ENCODE measurements at regions not wholly inside any gene's neighbourhood (a gene's known extent, or its start where the extent isn't known, plus 50 kb on each side); places are given as distances from the start of the nearest gene placed in this dataset.

DNA sequence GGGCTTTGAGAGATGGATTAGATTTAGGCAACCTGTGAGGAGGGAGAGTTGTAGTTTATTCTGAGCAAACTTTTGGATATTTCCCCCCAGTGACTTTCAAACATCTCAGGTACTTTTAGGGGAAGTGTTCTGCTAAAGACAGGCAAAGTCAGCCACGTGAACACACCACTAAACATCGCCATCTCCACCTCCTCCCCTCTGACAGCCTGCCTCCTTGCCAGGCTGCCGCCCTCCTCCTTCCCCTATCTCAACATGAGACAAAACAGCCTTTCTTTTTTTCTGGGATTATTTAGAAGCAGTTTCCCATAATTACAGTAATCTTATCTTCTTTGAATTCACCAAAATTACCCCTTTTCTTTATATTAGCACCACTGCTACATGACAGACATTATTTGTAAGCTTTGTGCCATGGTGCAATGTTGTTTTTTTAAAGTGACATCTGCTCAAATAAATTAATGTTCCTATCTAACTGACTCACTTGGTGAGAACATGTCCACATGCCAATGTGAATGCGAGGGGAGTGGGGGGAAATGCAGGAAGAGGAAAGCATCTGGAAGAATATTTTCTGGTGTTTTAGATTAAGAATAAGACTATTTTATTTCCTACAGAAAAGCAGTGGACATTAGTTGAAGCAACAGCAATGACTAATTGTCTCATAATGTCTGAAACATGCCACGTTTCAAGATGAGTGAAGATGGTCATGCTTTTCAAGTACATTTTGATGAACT lies 147.8 kb upstream of the ATP1B1 start:
- TF ChIP-seq, protein P1, sequence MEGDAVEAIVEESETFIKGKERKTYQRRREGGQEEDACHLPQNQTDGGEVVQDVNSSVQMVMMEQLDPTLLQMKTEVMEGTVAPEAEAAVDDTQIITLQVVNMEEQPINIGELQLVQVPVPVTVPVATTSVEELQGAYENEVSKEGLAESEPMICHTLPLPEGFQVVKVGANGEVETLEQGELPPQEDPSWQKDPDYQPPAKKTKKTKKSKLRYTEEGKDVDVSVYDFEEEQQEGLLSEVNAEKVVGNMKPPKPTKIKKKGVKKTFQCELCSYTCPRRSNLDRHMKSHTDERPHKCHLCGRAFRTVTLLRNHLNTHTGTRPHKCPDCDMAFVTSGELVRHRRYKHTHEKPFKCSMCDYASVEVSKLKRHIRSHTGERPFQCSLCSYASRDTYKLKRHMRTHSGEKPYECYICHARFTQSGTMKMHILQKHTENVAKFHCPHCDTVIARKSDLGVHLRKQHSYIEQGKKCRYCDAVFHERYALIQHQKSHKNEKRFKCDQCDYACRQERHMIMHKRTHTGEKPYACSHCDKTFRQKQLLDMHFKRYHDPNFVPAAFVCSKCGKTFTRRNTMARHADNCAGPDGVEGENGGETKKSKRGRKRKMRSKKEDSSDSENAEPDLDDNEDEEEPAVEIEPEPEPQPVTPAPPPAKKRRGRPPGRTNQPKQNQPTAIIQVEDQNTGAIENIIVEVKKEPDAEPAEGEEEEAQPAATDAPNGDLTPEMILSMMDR (IDR thresholded peaks at IDR 0.05; ENCODE audit: low read depth, low read length), result no peak
- H3K4me3 ChIP-seq (ENCODE audit: low read depth, low read length), result no peak overlapping the region
- in situ Hi-C loops (cut with HindIII; ENCODE audit: low sequenced_read_pairs), result no loop called here
- DNase-seq (ENCODE audit: low read depth, low spot score), result no peak

DNA sequence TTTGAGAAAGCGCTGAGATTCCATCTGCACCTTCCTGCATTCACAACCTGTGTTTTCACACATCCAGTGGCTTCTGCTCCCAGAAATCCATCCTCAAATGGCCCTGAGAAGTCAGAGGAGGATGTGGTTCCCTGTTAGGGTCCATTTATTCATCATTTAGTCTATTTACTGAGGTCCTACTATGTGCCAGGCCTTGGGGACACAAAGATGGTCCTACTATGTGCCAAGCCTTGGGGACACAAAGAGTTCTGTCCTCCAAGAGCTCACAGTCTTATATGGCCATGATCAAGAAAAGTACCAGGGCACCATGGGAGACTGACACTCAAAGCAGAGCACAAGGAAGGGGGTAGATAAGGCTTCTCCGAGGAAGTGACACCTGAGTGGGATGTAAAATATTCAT lies 147.1 kb upstream of the ATP1B1 start:
- in situ Hi-C loops (cut with HindIII; ENCODE audit: low sequenced_read_pairs), result no loop called here
- TF ChIP-seq, protein P1 (IDR thresholded peaks at IDR 0.05; ENCODE audit: low read depth, low read length), result no peak
- no peak for DNase-seq (ENCODE audit: low read depth, low spot score)
- H3K4me3 ChIP-seq (ENCODE audit: low read depth, low read length), result no peak overlapping the region

DNA sequence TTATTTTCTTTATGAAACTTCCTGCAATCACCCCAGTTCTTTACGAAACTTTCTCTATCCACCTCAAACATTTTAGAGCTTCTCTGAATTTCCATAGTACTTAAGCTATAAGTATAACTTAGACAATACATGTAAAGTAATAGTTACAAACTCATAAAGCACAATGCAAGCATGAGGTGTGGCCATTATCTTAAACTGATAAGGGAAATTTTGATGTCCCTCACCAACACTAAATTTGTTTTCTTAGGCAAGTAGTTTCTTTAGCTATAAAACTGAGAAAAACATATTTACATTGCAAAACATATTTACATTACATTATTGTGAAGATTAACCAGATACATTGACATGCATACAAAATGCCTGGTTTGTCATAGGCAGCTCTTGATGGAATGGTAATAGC lies 146.4 kb upstream of the ATP1B1 start:
- TF ChIP-seq, protein P1 (IDR thresholded peaks at IDR 0.05; ENCODE audit: low read depth, low read length), result no peak
- DNase-seq (ENCODE audit: low read depth, low spot score), result no peak
- in situ Hi-C loops (cut with HindIII; ENCODE audit: low sequenced_read_pairs), result no loop called here
- no peak overlapping the region for H3K4me3 ChIP-seq (ENCODE audit: low read depth, low read length)

DNA sequence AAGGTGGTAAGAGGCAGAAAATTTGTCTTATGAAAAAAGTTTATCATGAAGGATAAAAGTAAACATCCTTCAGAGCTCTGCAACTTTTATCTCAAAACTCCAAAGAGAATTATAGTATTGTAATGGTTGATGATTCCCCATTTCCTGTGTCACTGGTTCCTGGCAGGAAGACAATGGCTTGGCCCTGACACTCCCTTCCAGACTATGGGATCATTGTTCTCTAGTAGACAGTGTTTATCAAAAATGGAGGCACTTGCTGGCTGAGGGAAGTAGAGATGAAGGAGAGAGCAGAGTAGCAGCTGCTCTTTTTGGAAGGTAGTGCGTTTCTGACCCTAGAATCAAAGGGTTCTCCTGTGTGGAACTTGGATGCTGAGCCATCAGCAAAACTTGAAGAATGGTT lies 145.9 kb upstream of the ATP1B1 start:
- TF ChIP-seq, protein P1 (IDR thresholded peaks at IDR 0.05; ENCODE audit: low read depth, low read length), result no peak
- DNase-seq (ENCODE audit: low read depth, low spot score), result no peak
- in situ Hi-C loops (cut with HindIII; ENCODE audit: low sequenced_read_pairs), result no loop called here
- H3K4me3 ChIP-seq (ENCODE audit: low read depth, low read length), result no peak overlapping the region

DNA sequence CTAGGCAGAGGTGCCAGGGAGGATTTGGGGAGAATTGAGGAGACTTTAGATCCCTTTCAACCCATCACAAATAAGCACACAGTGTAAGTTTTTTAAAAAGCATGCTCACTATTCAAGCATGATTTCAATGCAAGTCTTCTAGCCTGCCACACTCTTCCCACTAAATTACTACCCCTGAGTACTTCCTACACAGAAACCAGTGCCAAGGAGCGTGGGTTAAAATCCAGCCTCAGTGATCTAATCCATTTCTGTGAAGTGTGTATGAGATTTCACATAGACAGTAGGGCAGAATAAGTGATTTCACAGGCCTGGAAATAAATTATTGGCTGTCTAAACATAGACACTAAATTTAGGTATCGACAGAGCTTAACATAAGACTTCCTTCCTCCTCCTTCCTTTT lies 142.9 kb upstream of the ATP1B1 start:
- in situ Hi-C loops (cut with HindIII; ENCODE audit: low sequenced_read_pairs), result no loop called here
- no peak for DNase-seq (ENCODE audit: low read depth, low spot score)
- no peak overlapping the region for H3K4me3 ChIP-seq (ENCODE audit: low read depth, low read length)
- TF ChIP-seq, protein P1 (IDR thresholded peaks at IDR 0.05; ENCODE audit: low read depth, low read length), result no peak

DNA sequence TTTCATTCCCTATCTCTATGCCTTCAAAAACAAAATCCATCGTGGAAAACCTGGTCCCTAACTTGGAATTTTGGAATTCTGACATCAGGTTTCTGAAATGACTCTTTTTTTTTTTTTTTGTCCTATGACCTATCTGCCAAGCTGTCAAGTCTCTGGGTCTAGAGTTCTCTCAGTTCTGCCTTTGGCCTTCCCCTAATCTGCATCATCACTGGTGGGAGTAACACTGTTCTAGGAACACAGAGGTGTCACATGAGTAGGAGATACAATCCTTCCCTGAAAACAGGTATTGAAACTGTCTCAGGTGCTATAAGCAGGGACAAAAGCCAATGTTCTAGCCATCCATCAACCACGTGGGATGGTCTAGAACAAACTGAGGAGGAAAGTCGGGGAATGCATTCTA lies 142.0 kb upstream of the ATP1B1 start:
- in situ Hi-C loops (cut with HindIII; ENCODE audit: low sequenced_read_pairs), result no loop called here
- TF ChIP-seq, protein P1 (IDR thresholded peaks at IDR 0.05; ENCODE audit: low read depth, low read length), result no peak
- DNase-seq (ENCODE audit: low read depth, low spot score), result no peak
- H3K4me3 ChIP-seq (ENCODE audit: low read depth, low read length), result no peak overlapping the region
